PC-3 (cell line): ENCODE measurements at regions not wholly inside any gene's neighbourhood (a gene's known extent, or its start where the extent isn't known, plus 50 kb on each side); places are given as distances from the start of the nearest gene placed in this dataset.

Experiments used
- CTCF ChIP-seq: fragments of 300-600 bp; sonication (generic); conservative IDR thresholded peaks from 2 replicates; pipeline ENCODE4 v1.5.1; 2017; ENCODE audit warnings: antibody characterized with exemption, low read depth, mild to moderate bottlenecking, low read length
- EZH2 ChIP-seq: fragments of 300-600 bp; sonication (generic); IDR thresholded peaks from one replicate; pipeline ENCODE4 v1.6.1; 2017; ENCODE audit warnings: antibody characterized with exemption, mild to moderate bottlenecking, low read length; ENCODE audit not compliant: unreplicated experiment

DNA sequence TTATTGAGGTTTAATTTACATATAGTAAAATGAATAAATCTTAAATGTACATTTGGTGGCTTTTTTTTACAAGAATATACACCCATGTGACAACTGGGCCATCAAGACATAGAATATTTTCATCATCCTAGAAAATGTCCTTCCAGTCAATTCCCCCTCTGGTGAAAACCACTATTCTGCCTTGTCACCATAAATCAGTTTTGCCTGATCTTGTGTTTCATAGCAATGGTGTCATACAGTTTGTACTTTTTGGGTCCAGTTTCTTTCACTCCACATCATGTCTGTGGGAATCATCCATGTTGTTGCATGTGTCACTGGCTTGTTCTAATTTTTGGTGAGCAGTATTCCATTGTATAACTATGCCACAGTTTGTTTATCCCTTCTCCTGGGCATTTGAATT is 133.1 kb downstream of the PDCD6IP start:
- TF ChIP-seq CTCF (no peak), EZH2 (no peak)
